Activated B cell treated with CpG ODN at 0.5 μM for 24 hours (primary cell): ENCODE measurements at regions not wholly inside any gene's neighbourhood (a gene's known extent, or its start where the extent isn't known, plus 50 kb on each side); places are given as distances from the start of the nearest gene placed in this dataset.

Experiments used
- ATAC-seq: fragments of 200-7000 bp; cut with Tn5 transposase; one replicate; pipeline ENCODE4 v1.10.0; 2021; ENCODE audit warnings: low read depth, mild to moderate bottlenecking, moderate library complexity
- CTCF ChIA-PET: fragments of 350-600 bp; sonication (Branson Sonifier 250); formaldehyde crosslinking; loops from one replicate; lab custom pipeline; 2021; ENCODE audit warnings: antibody characterized with exemption; lab: Charles Lee
- POLR2A ChIA-PET: fragments of 350-600 bp; sonication (Branson Sonifier 250); formaldehyde crosslinking; loops from one replicate; lab custom pipeline; 2021; ENCODE audit warnings: antibody characterized with exemption; lab: Charles Lee
- DNase-seq: peaks from one replicate; pipeline ENCODE4 v3.0.0; 2022
- H3K27ac Mint-ChIP-seq: one replicate; pipeline ENCODE4 v1.8.0; 2020; ENCODE audit warnings: mixed read lengths
- H3K27me3 Mint-ChIP-seq: one replicate; pipeline ENCODE4 v1.8.0; 2021; ENCODE audit warnings: mixed read lengths
- H3K36me3 Mint-ChIP-seq: one replicate; pipeline ENCODE4 v1.8.0; 2021; ENCODE audit warnings: low read depth, mixed read lengths
- H3K4me1 Mint-ChIP-seq: one replicate; pipeline ENCODE4 v1.8.0; 2021; ENCODE audit warnings: mixed read lengths
- H3K4me3 Mint-ChIP-seq: one replicate; pipeline ENCODE4 v1.8.0; 2020; ENCODE audit warnings: mild to moderate bottlenecking, mixed read lengths
- H3K9me3 Mint-ChIP-seq: one replicate; pipeline ENCODE4 v1.8.0; 2020; ENCODE audit warnings: mixed read lengths
- CTCF ChIP-seq: fragments of 200-600 bp; IDR thresholded peaks from one replicate; pipeline ENCODE4 v1.8.0; 2022; ENCODE audit warnings: antibody characterized with exemption, mild to moderate bottlenecking
- intact Hi-C: fragments of 100-400 bp; cut with micrococcal nuclease; formaldehyde crosslinking; loops from one replicate; pipeline ENCODE4 v1.15.1; 2024

DNA sequence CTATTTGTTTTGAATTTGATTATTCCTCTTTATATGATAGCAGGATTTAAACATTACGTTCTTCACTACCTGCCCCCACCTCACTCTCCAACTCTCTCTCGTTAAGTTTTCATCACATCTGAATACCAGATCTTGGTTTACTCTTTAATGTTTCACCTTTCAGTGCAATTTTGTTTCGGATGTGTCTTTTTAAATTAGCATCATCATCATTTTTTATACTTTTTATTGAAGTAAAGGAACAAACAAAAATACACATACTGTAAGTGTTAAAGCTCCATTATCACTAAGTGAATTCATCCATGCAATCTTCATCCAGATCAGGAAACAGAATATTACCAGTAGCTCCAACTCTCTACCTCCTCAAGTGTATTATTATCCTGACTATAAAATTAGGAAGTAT, 310.6 kb downstream of the C3orf38 start:
- H3K9me3 Mint-ChIP-seq: no peaks in the 10 kb centered on the region
- H3K4me3 Mint-ChIP-seq: no peak overlapping the region
- no peaks in the 10 kb centered on the region for H3K36me3 Mint-ChIP-seq
- no peaks in the 10 kb centered on the region for H3K27me3 Mint-ChIP-seq
- no peak overlapping the region for H3K27ac Mint-ChIP-seq
- H3K4me1 Mint-ChIP-seq: no peaks in the 10 kb centered on the region
- DNase-seq (no peak), ATAC-seq (no peak)
- intact Hi-C loops: no loop called here
- CTCF ChIA-PET: no interaction called here
- no peak for TF ChIP-seq CTCF
- POLR2A ChIA-PET: no interaction called here

DNA sequence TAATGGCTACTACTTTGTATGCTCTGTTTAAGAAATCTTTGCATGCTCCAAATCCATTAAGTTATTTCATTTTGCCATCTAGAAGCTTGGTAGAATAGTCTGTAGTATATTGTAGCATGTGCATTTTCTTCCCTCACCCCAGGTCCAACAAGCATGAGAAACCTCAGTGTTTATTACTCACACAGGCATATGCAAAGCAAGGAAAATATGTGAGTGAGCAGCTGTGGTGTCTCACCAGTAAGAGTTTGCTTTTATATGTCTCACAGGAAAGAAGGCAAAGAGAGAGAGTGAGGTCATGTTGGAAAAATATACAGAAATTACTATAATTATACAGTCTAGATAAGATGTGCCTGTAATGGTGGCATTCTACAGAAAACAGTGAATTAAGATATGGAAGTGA, 312.5 kb downstream of the C3orf38 start:
- no peak for ATAC-seq

GRCh38 chr3:88467191-88467590, 317.4 kb downstream of the C3orf38 start:
- intact Hi-C loops: no loop called here
- ChIA-PET POLR2A (no interaction called here), CTCF (no interaction called here)
- H3K36me3 Mint-ChIP-seq: no peaks in the 10 kb centered on the region
- no peaks in the 10 kb centered on the region for H3K4me1 Mint-ChIP-seq
- DNase-seq: no peak
- H3K9me3 Mint-ChIP-seq: peaks cover 2% of the 10 kb centered on the region
- H3K4me3 Mint-ChIP-seq: no peak overlapping the region
- ATAC-seq: no peak
- H3K27ac Mint-ChIP-seq: no peak overlapping the region
- no peaks in the 10 kb centered on the region for H3K27me3 Mint-ChIP-seq
- no peak for TF ChIP-seq CTCF

More for the DNA sequence above, 312.5 kb downstream of the C3orf38 start:
- no peaks in the 10 kb centered on the region for H3K4me1 Mint-ChIP-seq
- TF ChIP-seq CTCF: no peak
- no peak overlapping the region for H3K4me3 Mint-ChIP-seq
- ChIA-PET CTCF (no interaction called here), POLR2A (no interaction called here)
- intact Hi-C loops: no loop called here
- H3K9me3 Mint-ChIP-seq: no peaks in the 10 kb centered on the region
- DNase-seq: no peak
- no peak overlapping the region for H3K27ac Mint-ChIP-seq
- no peaks in the 10 kb centered on the region for H3K27me3 Mint-ChIP-seq
- no peaks in the 10 kb centered on the region for H3K36me3 Mint-ChIP-seq

- H3K4me3 Mint-ChIP-seq: no peak overlapping the region
- no peaks in the 10 kb centered on the region for H3K27me3 Mint-ChIP-seq
- CTCF ChIA-PET: no interaction called here
- DNase-seq (no peak), ATAC-seq (no peak)
- H3K27ac Mint-ChIP-seq: no peak overlapping the region
- H3K9me3 Mint-ChIP-seq: peaks cover 2% of the 10 kb centered on the region
- H3K4me1 Mint-ChIP-seq: no peaks in the 10 kb centered on the region
- POLR2A ChIA-PET: no interaction called here
- TF ChIP-seq CTCF: no peak
- no peaks in the 10 kb centered on the region for H3K36me3 Mint-ChIP-seq
- intact Hi-C loops: no loop called here
Observed at GRCh38 chr3:88469216-88469615, 319.5 kb downstream of the C3orf38 start.

DNA sequence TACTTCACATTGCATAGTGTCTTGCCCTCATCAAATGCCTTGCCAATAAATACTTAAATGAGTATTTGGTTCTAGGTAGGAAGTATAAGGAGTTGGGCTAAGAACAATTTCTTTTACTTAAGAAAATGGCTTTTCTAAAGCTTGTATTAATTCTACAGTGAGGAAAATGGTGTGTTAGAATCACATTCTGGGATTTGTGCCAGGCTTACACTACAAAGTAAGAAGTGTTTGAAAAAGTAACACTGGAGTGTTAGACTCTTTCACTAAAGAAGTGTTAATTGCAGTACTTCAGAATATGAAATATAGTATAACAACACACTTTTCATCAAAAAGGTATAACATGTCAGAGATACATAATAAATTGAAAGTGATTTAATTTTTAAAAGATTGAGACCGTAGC, 328.7 kb downstream of the C3orf38 start:
- Mint-ChIP-seq H3K36me3 (no peaks in the 10 kb centered on the region), H3K4me3 (no peak overlapping the region), H3K27ac (no peak overlapping the region), H3K4me1 (no peaks in the 10 kb centered on the region), H3K27me3 (peaks cover 2% of the 10 kb centered on the region), H3K9me3 (no peaks in the 10 kb centered on the region)
- ChIA-PET POLR2A (no interaction called here), CTCF (no interaction called here)
- no peak for DNase-seq
- intact Hi-C loops: no loop called here
- no peak for ATAC-seq
- TF ChIP-seq CTCF: no peak
